ENCODE measurements at regions not wholly inside any gene's neighbourhood (a gene's known extent, or its start where the extent isn't known, plus 50 kb on each side); places are given as distances from the start of the nearest gene placed in this dataset.

DNA sequence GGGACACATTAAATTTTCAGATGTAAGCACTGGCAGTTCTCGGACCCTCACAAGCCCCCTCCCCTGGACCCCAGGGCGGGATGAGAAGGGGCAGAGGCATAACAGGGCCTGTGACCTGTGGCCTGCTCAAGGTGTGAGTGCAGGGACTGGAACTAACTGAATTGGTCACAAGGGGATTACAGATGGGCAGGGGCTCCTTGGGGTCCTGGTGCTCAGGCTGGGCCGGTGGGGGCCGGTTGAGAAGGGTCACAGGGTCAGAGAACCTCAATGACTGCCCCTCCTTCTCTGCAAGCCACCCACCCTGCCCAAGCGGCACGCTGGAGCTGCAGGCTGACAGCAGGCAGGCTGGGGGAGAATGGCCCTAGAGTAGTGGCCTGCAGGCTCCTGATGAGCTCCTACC is 80.8 kb upstream of the PCBD1 start:
- TF ChIP-seq, protein P1, sequence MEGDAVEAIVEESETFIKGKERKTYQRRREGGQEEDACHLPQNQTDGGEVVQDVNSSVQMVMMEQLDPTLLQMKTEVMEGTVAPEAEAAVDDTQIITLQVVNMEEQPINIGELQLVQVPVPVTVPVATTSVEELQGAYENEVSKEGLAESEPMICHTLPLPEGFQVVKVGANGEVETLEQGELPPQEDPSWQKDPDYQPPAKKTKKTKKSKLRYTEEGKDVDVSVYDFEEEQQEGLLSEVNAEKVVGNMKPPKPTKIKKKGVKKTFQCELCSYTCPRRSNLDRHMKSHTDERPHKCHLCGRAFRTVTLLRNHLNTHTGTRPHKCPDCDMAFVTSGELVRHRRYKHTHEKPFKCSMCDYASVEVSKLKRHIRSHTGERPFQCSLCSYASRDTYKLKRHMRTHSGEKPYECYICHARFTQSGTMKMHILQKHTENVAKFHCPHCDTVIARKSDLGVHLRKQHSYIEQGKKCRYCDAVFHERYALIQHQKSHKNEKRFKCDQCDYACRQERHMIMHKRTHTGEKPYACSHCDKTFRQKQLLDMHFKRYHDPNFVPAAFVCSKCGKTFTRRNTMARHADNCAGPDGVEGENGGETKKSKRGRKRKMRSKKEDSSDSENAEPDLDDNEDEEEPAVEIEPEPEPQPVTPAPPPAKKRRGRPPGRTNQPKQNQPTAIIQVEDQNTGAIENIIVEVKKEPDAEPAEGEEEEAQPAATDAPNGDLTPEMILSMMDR (optimal IDR thresholded peaks at IDR 0.05 in 1 of 3, IDR thresholded peaks at IDR 0.05 in 1 of 3, conservative IDR thresholded peaks at IDR 0.05 in 1 of 3; ENCODE audit: extremely low read depth in 1 of 3, insufficient read depth in 2 of 3, low read length in 3 of 3): no peak
- TF ChIP-seq EZH2 (IDR thresholded peaks at IDR 0.05; ENCODE audit: low read length): no peak

Measured in keratinocyte (primary cell).